HFF-Myc (cell line): ENCODE measurements at regions not wholly inside any gene's neighbourhood (a gene's known extent, or its start where the extent isn't known, plus 50 kb on each side); places are given as distances from the start of the nearest gene placed in this dataset.

ENCODE experiments used
- DNase-seq: peaks from one replicate; pipeline ENCODE4 v3.0.0-alpha.2; 2011; ENCODE audit warnings: low read depth; ENCODE audit errors: extremely low read depth
- H3K4me3 ChIP-seq: replicated peaks from 2 replicates; pipeline ENCODE4 v1.5.1; 2011; ENCODE audit warnings: low read depth, mild to moderate bottlenecking, control low read depth, low read length
- CTCF ChIP-seq: IDR thresholded peaks from 2 replicates; pipeline ENCODE4 v1.5.1; 2012; ENCODE audit warnings: mild to moderate bottlenecking, low read depth, low read length, control low read depth; ENCODE audit errors: missing control alignments

GRCh38 chr1:238205045-238205662, 314.4 kb upstream of the ZP4 start:
- no peak overlapping the region for H3K4me3 ChIP-seq
- DNase-seq = no peak
- TF ChIP-seq CTCF = no peak

GRCh38 chr1:238201992-238202391, 311.3 kb upstream of the ZP4 start:
- no peak for TF ChIP-seq CTCF
- no peak for DNase-seq
- H3K4me3 ChIP-seq = no peak overlapping the region

- no peak for TF ChIP-seq CTCF
- DNase-seq = no peak
Measured at GRCh38 chr1:238199325-238199724, 308.6 kb upstream of the ZP4 start.

GRCh38 chr1:238196516-238196915, 305.8 kb upstream of the ZP4 start:
- DNase-seq = no peak
- no peak overlapping the region for H3K4me3 ChIP-seq
- TF ChIP-seq CTCF = no peak

More at GRCh38 chr1:238199325-238199724, 308.6 kb upstream of the ZP4 start:
- no peak overlapping the region for H3K4me3 ChIP-seq

- DNase-seq = no peak
- no peak for TF ChIP-seq CTCF
- H3K4me3 ChIP-seq = no peak overlapping the region
Measured at GRCh38 chr1:238191170-238191569, 300.4 kb upstream of the ZP4 start.

- DNase-seq = no peak
- no peak overlapping the region for H3K4me3 ChIP-seq
- TF ChIP-seq CTCF = no peak
Measured at GRCh38 chr1:238187575-238187949, 296.8 kb upstream of the ZP4 start.

GRCh38 chr1:238186887-238187574, 296.3 kb upstream of the ZP4 start:
- no peak for DNase-seq
- no peak overlapping the region for H3K4me3 ChIP-seq
- no peak for TF ChIP-seq CTCF
